ENCODE measurements at regions not wholly inside any gene's neighbourhood (a gene's known extent, or its start where the extent isn't known, plus 50 kb on each side); places are given as distances from the start of the nearest gene placed in this dataset.

DNA sequence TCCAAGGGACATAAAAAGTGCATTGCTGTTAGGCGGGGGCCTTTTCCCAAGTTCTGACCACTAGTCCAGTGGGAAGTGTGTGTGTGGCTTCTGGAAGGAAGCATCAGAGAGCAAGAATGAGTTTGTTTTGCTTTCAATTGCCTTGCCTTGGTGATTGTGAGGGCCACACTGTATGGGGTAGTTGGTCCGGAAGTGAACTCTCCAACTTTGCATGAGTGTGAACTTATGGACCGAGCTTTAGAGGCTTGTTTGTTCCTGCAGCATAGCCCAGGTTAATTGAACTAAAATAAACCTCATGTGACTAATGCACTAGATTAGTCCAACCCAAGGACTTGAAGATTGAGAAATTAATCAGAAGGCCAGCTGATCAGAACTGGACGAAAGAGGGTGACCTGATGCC, 171.7 kb downstream of the NR2F2 start:
- in situ Hi-C loops (cut with HindIII; ENCODE audit: low sequenced_read_pairs): no loop called here
- no peak for DNase-seq (ENCODE audit: low spot score)

DNA sequence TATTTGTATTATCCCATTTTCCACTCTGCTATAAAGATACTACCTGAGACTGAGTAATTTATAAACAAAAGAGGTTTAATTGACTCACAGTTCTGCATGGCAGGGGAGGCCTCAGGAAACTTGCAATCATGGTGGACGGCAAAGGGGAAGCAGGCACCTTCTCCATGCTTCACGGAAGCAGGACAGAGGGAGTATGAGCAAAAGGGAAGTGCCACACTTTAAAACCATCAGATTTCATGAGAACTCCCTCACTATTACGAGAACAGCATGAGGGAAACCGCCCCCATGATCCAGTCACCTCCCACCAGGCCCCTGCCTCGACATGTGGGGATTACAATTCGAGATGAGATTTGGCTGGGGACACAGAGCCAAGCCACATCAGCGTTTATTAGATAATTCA, 172.8 kb downstream of the NR2F2 start:
- no peak for DNase-seq (ENCODE audit: low spot score)
- in situ Hi-C loops (cut with HindIII; ENCODE audit: low sequenced_read_pairs): no loop called here

DNA sequence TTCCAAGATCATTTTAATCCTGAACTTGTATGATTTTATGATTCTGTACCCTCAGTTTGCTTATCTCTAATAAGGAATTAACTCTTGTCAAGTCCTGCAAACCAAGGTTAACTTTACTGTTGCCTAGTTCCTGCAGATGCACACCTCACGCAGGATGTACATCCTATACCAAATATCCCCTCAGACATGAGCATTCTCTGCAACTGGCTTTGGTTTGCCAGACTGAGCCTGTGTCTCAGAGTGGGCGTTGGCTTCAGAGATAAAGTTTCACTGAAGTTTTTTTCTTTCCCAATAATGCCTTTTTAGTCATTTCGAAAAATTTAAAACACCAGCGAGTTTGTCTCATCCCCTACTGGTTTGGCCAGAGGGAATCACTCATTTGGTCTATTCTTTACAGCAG, 173.9 kb downstream of the NR2F2 start:
- in situ Hi-C loops (cut with HindIII; ENCODE audit: low sequenced_read_pairs): no loop called here
- no peak for DNase-seq (ENCODE audit: low spot score)

DNA sequence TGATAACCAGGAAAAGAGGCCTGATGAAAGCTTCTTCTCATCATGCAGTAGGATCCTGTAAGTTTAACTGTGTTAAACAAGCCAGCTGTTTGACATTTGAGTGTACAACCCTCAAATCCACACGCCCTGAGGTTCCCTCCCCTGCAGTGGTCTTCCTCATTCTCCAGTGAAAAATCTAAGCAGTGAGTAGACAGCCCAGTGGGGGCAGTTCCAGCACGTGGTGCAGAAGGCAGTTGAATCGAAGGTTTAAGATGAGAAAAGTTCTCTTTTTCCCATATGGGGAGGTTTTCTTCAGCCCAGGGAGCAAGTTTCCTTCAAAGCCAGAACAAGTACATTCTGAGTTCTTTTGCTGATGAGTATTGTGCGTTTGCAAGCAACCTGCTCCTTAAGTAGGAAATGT, 174.5 kb downstream of the NR2F2 start:
- in situ Hi-C loops (cut with HindIII; ENCODE audit: low sequenced_read_pairs): no loop called here
- DNase-seq (ENCODE audit: low spot score): no peak

DNA sequence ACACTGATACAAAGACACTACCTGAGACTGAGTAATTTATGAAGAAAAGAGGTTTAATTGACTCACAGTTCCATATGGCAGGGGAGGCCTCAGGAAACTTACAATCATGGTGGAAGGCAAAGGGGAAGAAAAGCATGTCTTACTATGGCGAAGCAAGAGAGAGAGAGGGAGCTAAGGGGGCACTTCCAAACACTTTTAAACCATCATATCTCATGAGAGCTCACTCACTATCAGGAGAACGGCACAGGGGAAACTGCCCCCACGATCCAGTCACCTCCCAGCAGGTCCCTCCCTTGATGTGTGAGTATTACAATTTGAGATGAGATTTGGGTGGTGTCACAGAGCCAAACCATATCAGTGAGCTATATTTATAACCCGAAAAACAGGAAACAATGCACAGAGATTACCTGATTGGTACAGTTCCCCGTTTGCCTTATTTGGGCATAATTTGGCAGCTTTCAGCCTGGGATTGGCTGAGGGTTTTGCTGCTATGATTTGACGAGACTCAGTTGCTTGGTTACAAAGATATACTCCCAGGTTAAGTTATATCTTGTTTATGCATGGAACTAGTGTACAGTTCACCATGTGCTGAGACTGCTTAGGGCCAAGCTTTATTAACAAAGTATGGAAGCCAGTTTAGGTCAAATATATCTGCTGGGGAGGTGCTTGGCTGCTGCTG, 184.2 kb downstream of the NR2F2 start:
- in situ Hi-C loops (cut with HindIII; ENCODE audit: low sequenced_read_pairs): no loop called here
- no peak for DNase-seq (ENCODE audit: low spot score)

DNA sequence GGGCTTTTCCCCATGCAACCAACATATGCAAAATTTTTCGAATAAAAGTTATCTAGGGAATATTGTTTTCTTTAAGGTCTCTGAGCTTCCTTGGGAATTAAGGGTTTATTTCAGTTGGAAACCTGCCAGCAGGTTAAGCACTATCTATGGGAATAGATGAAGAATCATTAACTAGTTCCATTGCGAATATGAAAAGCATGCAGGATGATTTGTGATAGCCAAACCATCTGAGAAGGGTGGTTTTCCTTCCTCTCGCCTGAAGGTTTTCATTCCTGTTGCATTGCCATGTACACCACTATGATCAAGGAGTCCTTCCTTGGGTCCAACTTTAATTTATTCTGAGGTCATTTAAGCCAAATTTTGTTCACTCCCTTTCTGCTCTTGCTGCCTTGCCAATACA, 184.9 kb downstream of the NR2F2 start:
- in situ Hi-C loops (cut with HindIII; ENCODE audit: low sequenced_read_pairs): no loop called here
- DNase-seq (ENCODE audit: low spot score): no peak

DNA sequence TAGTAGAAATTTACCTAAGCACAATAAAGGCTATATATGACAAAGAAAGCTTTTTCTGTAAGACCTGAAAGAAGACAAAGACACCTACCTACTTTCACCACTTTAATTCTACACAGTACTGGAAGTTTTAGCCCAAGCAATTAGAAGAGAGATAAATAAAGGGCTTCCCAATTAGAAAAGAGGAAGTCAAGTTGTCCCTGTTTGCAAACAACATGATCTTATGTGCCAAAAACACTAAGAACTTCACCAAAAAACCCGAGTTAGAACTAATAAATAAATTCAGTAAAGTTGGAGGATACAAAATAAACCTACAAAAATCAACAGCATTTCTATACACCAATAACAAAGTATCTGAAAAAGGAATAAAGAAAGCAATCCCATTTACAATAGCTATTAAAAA, 190.9 kb downstream of the NR2F2 start:
- in situ Hi-C loops (cut with HindIII; ENCODE audit: low sequenced_read_pairs): no loop called here
- DNase-seq (ENCODE audit: low spot score): no peak

DNA sequence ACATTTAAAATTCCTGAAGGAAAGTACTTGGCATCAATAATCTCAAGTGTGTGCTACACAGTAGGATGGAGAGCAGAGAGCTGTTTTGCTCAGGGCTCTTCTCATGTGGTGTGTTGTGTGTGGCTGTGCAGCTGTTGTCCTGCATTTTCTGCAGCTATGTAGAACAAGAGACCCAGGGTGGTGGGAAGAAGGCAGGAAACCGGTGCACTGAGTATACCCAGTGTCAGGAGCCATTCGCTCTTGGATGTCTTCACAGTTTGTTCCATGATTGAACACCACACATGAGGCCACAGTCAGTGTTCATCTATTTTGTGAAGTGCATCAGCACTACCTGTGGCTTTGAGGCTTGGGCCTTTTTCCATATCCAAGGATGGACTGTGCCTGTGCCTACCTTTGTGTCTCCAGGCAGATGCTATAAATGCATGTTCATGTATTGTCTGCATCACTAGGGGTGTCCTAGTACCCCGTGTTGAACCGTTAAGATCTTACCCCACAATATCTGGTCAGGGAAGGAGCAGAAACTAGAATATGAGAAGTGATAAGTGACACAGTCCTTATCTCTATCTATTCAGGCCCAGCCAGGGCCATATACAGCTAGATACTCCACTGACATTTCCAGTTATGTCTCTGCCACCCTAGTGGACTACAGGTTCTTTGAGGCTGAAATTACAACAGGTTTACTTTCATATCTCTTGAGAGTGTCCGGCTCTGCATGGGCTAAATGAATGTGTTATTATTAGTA, 194.3 kb downstream of the NR2F2 start:
- in situ Hi-C loops (cut with HindIII; ENCODE audit: low sequenced_read_pairs): no loop called here
- no peak for DNase-seq (ENCODE audit: low spot score)

DNA sequence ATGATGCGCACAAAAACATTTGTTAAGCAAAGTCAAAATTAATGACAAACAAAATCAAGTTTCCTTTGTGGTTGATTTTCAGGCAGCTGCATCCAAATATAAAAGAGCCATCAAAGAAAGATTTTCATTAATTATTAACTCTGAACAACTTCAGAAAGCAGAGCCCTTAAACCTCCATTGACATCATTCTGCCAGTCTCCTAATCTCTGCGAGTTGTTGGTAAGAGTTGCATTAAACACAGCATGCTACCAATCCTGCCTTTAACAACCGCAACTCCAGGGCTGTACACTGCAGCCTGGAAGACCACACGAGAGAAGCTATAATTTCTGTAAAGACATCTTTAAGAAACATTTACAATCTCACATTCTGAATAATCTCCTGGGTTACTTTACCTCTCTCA, 204.6 kb downstream of the NR2F2 start:
- in situ Hi-C loops (cut with HindIII; ENCODE audit: low sequenced_read_pairs): no loop called here
- DNase-seq (ENCODE audit: low spot score): no peak

DNA sequence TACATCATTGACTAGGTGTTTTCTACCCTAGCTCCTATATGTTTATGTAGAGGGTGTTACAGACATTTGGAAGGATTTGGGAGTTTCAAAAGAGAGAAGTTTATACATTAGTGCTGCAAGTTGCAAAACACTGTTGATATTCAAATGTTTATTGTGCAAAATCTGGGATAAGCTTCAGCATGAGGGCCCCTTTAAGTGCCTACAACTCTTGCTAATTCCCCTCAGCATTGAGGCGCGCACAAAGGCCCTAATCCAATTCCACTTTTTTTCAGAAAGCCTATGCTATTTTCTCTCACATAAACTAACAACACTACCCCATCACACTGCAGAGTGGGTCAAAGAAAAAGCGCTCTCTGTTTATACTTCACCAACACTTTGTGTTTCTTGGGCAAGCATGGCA, 208.0 kb downstream of the NR2F2 start:
- no peak for DNase-seq (ENCODE audit: low spot score)
- in situ Hi-C loops (cut with HindIII; ENCODE audit: low sequenced_read_pairs): no loop called here

DNA sequence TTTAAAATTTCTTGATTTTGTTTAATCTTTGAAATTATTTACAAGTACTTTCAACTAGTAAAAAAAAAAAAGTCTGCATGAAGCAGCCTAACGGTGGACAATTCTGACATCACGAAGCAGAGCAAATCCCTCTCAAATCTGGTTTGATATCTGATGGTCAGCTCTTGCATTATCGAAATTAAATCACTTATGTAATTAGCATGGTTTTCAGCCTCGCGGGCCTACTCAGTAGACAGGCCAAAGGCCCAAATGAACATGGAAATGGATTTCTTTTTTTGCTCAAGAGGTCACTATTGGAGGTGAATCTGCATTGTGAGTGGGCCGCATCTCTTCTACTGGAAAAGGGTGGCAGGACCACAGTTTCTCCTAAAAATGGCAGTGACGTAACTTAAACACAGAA, 209.8 kb downstream of the NR2F2 start:
- in situ Hi-C loops (cut with HindIII; ENCODE audit: low sequenced_read_pairs): no loop called here
- DNase-seq (ENCODE audit: low spot score): no peak

DNA sequence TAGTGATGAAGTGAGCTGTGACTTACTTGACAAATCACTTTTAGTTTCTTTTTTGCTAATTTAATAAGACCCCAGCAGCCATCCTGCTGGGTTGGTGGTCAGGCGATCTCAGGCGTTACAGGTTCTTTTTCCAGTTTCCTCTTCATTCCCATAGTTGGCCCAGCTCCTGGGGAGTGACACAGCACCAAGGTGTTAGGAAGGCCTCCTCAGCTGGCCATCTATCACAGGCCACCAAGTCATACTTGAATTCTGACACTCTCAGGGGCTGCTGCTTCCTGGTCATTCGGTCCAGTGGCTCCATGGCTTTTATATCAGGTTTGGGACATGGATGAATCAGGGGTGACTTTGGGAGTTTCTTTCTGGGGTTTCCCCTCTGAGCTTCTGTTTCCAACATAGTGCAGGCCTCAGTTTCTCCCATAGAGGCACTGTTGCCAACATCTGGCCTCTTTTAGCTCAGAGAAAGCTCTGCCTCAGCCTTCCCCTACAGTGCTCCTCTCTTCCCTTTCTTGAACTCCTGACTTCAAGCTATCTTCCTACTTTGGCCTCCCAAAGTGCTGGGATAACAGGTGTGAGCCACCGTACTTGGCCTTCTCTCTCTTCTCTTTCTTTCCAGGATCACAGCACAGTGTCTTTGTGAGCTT, 211.8 kb downstream of the NR2F2 start:
- no peak for DNase-seq (ENCODE audit: low spot score)
- in situ Hi-C loops (cut with HindIII; ENCODE audit: low sequenced_read_pairs): no loop called here

DNA sequence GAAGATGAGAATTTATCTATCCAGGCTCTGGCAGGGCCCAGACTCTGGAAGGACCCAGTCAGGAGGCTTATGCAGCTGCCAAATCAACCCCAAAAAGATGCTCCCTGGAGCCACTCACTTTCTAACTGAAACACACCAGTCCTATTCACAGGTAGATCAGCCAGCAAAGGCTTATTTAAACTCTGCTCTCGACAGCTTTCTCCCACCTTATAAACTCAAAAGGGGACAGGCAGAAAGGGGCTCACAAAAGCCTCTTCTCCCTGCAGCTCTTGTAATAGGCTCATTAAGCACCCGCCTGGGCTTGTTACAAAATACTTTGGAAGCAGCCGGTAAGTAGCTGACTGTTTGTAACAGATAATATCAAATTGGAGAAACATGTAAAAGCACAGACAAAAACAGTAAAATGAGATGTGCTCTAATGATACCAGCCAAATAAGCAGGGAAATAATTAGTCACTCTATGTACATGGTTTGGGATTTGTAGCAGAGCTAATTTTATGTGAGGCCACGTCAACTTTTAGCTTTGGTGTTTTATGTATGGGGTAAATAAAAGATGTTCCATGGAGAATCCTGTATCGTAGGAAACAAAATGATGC, 213.8 kb downstream of the NR2F2 start:
- in situ Hi-C loops (cut with HindIII; ENCODE audit: low sequenced_read_pairs): no loop called here
- no peak for DNase-seq (ENCODE audit: low spot score)

DNA sequence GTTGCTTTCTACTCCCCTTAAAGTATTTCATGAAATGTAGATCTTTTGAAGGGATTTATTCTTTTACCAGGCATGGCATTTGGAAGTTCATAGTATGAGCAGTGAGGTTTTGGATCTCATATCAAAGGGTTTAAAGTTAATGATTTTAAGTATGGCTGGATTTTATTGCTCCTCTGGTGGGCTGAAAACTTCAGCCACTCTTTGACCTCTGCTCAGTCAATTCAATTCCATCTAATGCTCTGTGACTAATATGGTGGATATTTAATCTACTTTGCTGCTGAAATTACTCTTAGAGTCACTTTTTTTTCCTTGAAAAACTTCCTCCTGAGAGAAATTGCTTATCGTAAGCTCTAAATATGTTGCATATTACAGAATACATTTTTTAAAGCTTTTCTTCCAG, 218.6 kb downstream of the NR2F2 start:
- no peak for DNase-seq (ENCODE audit: low spot score)
- in situ Hi-C loops (cut with HindIII; ENCODE audit: low sequenced_read_pairs): no loop called here

DNA sequence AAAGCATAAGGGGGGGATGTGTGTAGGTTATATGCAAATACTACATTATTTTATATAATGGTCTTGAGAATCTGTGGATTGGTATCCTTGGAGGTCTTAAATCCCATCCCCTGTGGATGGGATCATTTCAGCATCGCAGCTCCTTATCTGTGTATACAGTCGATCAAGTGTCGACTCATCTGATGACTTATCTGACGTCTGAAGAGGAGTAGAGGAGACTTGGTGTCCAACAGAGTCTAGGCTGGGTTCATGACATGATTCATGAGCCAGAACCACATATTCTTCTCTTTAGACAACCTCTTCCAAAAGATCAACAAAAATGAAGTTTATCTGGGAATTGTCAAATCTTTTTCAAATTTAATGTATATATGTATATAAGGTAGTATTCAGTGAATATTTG, 220.7 kb downstream of the NR2F2 start:
- DNase-seq (ENCODE audit: low spot score): no peak
- in situ Hi-C loops (cut with HindIII; ENCODE audit: low sequenced_read_pairs): no loop called here

DNA sequence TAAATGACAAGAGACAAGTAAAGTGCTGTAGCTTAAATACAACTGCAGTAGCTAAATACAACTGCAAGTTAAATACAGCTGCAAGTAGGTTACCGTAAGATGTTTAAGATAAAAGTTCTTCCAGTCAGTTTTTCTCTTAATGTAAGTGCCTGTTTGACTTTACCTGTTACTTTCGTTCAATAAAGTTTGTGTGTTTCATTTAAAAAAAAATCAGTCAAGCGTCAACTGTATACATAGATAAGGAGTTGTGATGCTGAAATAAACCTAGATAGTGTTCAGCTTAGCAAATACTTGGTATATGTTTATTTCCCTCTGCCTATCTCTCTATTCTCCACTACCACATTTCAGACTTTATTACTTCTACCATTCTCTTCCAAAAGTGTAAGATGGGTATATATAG, 221.2 kb downstream of the NR2F2 start:
- in situ Hi-C loops (cut with HindIII; ENCODE audit: low sequenced_read_pairs): no loop called here
- no peak for DNase-seq (ENCODE audit: low spot score)

DNA sequence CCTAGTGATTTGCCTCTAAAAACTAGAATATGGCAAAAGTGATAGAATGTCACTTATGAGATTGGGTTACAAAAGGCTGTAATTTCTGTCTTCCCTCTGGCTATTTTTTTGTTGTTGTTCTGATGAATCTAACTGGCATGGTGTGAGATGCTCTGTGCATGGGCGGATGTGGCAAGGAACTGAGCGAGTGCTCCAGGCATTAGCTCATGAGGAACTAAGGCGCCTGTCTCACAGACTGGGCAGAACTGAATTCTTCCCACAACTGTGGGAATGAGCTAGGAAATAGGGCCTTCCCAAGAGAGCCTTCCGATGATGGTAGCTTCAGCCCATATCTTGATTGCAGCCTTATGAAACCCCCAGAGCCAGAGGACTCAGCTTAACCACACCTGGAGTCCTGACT, 222.5 kb downstream of the NR2F2 start:
- no peak for DNase-seq (ENCODE audit: low spot score)
- in situ Hi-C loops (cut with HindIII; ENCODE audit: low sequenced_read_pairs): no loop called here

DNA sequence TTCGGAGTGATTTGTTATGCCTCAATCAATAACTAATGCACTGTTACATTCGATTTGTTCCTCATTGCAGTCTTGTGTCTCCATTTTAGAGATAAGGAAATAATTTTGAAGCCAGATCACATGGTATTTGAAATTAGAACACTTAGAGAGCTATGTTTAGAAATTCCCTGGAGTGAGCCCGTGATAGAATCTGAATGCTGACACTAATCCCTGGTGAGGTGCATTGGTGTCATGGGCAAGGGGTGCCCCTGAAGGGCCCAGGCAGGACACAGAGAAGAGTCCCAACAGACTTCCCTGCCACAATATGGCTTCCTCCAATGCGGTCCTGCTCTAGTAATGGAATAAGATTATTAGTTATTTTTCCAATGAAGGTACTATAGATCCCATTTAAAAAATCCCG, 223.0 kb downstream of the NR2F2 start:
- in situ Hi-C loops (cut with HindIII; ENCODE audit: low sequenced_read_pairs): no loop called here
- no peak for DNase-seq (ENCODE audit: low spot score)

DNA sequence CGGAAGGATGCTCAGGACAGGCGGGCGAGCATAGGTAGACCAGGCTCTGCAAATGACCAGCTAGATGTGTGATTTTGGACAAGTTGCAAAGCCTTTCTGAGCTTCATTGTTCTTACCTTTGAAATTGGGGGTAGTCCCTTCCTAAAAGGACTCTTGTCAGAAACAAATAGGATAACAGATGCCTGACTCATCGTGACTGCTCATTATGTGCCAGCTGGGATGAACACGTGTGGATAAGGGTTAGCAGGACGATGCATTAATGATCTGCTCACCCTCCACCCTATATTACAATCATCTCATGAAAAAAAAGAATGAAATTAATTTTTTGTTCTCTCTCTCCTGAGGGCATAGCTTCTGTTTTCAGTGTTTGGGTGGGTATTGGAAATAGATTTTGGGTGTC, 223.4 kb downstream of the NR2F2 start:
- in situ Hi-C loops (cut with HindIII; ENCODE audit: low sequenced_read_pairs): no loop called here
- DNase-seq (ENCODE audit: low spot score): no peak

DNA sequence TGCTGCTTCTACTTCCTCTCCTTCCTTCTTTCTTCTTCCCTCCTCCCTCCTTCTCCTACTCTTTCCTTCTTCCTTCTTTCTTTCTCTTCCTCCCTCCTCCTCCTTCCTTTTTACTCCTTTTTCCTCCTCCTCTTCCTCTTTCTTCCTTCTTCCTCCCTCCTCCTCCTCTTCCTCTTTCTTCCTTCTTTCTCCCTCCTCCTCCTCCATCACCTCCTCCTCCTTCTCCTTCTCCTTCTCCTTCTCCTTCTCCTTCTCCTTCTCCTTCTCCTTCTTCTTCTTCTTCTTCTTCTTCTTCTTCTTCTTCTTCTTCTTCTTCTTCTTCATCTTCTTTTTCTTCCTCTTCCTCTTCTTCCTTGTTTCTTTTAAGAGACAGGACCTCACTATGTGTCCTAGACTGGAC, 224.0 kb downstream of the NR2F2 start:
- no peak for DNase-seq (ENCODE audit: low spot score)
- in situ Hi-C loops (cut with HindIII; ENCODE audit: low sequenced_read_pairs): no loop called here
